GM12865 (cell line): ENCODE measurements at regions not wholly inside any gene's neighbourhood (a gene's known extent, or its start where the extent isn't known, plus 50 kb on each side); places are given as distances from the start of the nearest gene placed in this dataset.

ENCODE experiments used
- DNase-seq: peaks from one replicate; pipeline ENCODE4 v3.0.0; 2010; ENCODE audit warnings: low read depth
- H3K4me3 ChIP-seq: 2 replicates; pipeline ENCODE4 v1.5.1; 2011; ENCODE audit warnings: mild to moderate bottlenecking, low read depth, low read length, control low read depth
- TF ChIP-seq, protein P1 (sequence below): IDR thresholded peaks from 2 replicates; pipeline ENCODE4 v1.5.1; 2011; ENCODE audit warnings: low read length, control low read depth, low read depth, inconsistent platforms; ENCODE audit not compliant: insufficient read depth; ENCODE audit errors: missing control alignments

DNA sequence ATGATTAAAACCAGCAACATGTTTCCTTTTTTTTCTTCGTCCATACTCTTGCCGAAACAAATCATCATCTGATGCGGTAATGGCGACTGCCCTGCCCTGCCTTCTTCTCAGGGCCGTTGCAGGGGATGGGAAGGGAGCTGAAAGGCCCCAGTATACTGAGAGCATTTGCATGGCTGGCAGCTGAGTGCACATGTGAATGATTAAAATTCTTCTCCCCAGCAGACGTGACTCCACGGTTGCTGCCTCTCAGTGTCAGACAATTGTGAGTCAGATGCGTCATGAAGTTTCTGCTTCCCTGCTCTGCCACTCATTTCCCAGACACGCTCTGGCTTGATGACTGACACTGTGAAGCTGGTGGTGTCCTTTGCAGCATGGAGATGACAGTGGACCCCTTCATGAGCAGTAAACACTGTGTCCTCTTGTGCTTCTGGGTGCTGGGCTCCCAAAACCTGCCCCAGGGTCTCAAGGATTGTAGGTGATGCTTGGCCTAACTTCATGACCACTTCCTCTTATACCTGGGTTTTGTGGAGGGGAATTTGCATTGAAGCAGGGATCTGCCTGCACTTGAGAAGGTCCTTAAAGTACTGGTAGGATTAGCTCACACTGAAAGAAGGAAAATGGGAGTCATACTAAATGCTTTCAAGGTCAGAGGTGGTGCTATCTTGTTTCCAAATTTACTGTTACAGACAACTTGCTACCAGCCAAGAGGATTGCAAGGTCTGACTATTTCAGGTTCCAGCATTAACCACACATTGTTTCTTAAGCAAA is 222.5 kb upstream of the COPS8 start:
- H3K4me3 ChIP-seq: no peak overlapping the region
- TF ChIP-seq, protein P1, sequence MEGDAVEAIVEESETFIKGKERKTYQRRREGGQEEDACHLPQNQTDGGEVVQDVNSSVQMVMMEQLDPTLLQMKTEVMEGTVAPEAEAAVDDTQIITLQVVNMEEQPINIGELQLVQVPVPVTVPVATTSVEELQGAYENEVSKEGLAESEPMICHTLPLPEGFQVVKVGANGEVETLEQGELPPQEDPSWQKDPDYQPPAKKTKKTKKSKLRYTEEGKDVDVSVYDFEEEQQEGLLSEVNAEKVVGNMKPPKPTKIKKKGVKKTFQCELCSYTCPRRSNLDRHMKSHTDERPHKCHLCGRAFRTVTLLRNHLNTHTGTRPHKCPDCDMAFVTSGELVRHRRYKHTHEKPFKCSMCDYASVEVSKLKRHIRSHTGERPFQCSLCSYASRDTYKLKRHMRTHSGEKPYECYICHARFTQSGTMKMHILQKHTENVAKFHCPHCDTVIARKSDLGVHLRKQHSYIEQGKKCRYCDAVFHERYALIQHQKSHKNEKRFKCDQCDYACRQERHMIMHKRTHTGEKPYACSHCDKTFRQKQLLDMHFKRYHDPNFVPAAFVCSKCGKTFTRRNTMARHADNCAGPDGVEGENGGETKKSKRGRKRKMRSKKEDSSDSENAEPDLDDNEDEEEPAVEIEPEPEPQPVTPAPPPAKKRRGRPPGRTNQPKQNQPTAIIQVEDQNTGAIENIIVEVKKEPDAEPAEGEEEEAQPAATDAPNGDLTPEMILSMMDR: no peak
- DNase-seq: peak; percentile 31

DNA sequence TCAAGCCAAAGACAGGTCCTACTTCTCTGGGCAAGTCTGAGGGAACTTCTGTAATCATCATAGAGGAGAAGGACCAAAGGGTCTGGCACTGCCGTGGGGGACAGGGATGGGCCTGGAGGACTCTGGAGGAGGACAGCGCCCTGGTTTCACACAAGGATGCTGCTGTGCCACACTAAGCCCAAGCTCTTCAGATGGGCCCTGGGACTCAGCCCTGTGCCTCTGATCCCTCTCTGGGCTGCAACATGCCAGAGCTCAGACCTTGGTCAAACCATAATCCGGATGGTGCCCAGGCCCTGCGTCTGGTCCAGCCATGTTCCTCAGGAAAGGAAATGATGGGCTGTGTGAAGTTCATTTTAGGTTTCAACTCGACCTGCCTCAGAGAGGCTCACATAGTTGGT is 222.0 kb upstream of the COPS8 start:
- no peak for DNase-seq
- TF ChIP-seq, protein P1: no peak
- H3K4me3 ChIP-seq: no peak overlapping the region

DNA sequence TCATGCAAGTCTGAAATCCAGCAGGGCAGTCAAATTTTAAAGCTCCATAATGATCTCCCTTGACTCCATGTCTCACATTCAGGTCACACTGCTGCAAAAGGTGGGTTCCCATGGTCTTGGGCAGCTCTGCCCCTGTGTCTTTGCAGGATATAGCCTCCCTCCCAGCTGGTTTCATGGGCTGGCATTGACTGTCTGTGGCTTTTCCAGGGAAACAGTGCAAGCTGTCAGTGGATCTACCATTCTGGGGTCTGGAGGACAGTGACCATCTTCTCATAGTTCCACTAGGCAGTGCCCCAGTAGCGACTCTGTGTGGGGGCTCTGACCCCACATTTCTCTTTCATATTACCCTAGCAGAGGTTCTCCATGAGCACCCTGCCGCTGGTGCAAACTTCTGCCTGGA is 220.6 kb upstream of the COPS8 start:
- no peak overlapping the region for H3K4me3 ChIP-seq
- TF ChIP-seq, protein P1: no peak
- DNase-seq: no peak

DNA sequence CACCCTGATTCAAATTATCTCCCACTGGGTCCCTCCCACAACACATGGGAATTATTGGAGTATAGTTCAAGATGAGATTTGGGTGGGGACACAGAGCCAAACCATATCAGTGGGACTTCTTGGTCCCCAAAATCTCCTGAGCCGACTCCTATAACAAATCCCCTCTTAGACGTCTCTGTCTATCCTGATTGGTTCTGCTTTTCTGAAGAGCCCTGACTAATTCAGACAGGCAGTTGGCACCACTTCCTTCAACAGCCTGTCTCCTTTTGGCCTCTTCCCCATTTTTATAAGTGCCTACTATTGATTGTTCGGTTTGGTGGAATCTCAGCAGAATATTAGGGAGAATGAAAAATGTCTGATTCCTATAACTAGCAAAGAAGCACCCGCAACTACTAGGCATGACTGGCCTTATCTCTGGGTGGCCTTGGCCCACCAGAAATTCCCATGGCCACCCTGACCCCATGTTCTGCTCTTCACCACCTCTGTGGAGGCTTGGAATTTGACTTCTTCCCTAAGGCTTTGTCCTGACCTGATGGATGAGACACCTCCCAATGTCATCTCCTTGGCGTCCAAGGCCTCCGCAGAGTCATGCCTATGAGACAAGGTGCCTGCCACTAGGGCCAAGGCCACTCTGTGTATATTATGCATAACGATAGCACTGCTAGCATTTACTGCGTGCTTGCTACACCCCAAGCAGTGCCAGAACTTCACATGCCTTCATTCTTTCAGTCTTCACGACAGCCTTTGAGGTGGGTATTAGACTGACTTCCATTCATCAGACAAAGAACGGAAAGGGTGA is 218.9 kb upstream of the COPS8 start:
- TF ChIP-seq, protein P1: no peak
- no peak overlapping the region for H3K4me3 ChIP-seq
- no peak for DNase-seq

DNA sequence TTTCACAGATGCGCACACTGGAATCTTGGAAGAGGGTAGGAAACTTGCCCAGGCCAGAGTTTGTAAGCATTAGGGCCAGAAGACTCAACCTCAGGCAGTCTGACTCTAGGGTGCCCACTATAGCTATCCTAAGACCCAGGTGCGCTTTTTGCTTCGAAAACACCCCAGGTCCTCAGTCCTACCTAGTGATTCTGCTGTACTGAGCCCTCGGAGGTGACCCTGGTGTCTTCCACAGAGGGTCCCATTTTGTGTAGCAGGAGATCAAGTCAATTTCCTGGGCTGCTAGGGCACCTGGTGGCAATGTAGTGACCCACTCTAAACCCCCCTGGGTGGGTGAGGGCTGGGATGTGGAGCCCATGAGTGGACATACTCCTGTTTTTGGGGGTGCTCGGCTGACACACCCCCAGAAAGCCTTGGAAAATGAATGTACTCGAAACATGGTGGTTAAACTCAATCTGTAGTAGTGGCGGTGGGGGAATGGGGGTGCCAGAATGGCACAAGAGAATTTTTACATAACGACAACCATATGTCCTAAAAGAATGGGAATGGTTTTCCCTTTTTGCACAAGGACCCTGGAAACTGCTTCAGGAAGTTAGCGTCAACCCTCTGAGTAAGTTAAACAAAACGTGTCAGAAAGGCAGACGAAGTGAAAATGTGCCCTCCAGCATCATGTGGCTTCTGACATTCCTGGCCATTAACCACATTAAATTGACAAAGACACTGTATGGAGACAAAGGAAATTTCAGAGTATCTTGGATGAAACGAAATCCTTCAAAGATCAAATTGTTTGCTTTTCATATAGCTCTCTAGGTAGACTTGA is 218.0 kb upstream of the COPS8 start:
- no peak overlapping the region for H3K4me3 ChIP-seq
- TF ChIP-seq, protein P1: no peak
- no peak for DNase-seq

DNA sequence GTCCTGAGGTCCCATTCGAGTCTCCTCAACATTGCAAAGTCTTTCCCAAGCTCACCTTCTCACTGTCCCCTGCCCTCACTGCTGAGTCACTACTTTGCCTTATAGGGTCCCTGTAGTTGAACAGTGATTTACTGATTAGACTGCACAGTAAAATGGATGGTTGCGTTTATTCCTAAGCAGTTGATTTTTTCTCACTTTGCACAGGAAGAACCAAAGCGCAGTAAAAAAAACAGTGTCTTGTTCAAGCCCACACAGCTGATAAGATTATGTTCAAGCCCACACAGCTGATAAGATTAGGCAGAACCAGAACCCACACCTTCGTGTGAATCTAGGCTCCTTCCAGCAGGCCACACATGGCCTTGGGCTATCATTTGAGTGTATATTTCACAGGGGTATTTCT is 215.3 kb upstream of the COPS8 start:
- no peak overlapping the region for H3K4me3 ChIP-seq
- no peak for DNase-seq
- TF ChIP-seq, protein P1: no peak
